BJ (cell line): ENCODE measurements at regions not wholly inside any gene's neighbourhood (a gene's known extent, or its start where the extent isn't known, plus 50 kb on each side); places are given as distances from the start of the nearest gene placed in this dataset.
"Not testable (repeated sequence)": the region's sequence is repeated elsewhere in the genome, so short reads cannot be mapped to it uniquely, and the experiment has no call there.

Source experiments
- CTCF ChIA-PET: fragments of 350-600 bp; formaldehyde crosslinking; extraction: SDS; loops from one replicate; lab custom pipeline; 2021; ENCODE audit warnings: antibody characterized with exemption, inconsistent platforms; lab: Yijun Ruan, JAX
- POLR2A ChIA-PET: fragments of 300-600 bp; sonication (Branson Sonifier 250); formaldehyde crosslinking; extraction: SDS; loops from one replicate; lab custom pipeline; 2021; ENCODE audit warnings: antibody characterized with exemption; lab: Charles Lee
- DNase-seq: peaks from one replicate; pipeline ENCODE4 v3.0.0-alpha.2; 2011; ENCODE audit warnings: low read depth
- H3K27me3 ChIP-seq: 2 replicates; pipeline ENCODE4 v1.6.0; 2011; ENCODE audit warnings: low read length; ENCODE audit not compliant: control insufficient read depth, insufficient read depth
- H3K36me3 ChIP-seq: 2 replicates; pipeline ENCODE4 v1.5.1; 2011; ENCODE audit warnings: low read length; ENCODE audit not compliant: control insufficient read depth, insufficient read depth
- H3K4me3 ChIP-seq: 2 replicates; pipeline ENCODE4 v1.5.1; 2011; ENCODE audit warnings: low read depth, mild to moderate bottlenecking, control low read depth, low read length
- CTCF ChIP-seq: IDR thresholded peaks from 2 replicates; pipeline ENCODE4 v1.5.1; 2011; ENCODE audit warnings: low read depth, mild to moderate bottlenecking, control low read depth, inconsistent platforms, low read length, moderate library complexity; ENCODE audit not compliant: insufficient read depth

- peaks cover 2% of the 10 kb centered on the region; the same call in 1 of the 2 replicates for H3K27me3 ChIP-seq
- H3K4me3 ChIP-seq: no peak overlapping the region
- ChIA-PET CTCF (no interaction called here), POLR2A (no interaction called here)
- DNase-seq: no peak
- H3K36me3 ChIP-seq: no peaks in the 10 kb centered on the region
- TF ChIP-seq CTCF: no peak
Measured at GRCh38 chr18:11488175-11488574, 121.2 kb upstream of the SLC35G4 start.

DNA sequence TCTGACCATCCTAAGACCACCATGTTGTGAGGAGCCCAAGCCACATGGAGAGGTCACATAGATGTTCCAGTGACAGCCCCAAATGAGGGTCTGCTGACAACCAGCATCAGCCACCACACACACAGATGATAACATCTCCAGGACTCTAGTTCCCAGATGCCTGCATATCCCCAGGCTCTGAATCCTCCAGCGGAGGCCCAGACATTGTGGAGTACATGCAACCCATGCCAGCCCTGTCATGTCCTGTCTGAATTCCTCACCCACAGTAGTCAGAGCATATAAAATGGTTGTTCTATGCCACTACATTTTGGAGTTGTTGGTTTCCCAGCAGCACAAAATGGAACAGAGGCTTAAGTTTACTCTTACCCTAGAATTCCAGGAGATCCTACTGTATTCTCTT, 122.0 kb upstream of the SLC35G4 start:
- Histone ChIP-seq H3K27me3 (peaks cover 2% of the 10 kb centered on the region; the same call in 1 of the 2 replicates), H3K36me3 (no peaks in the 10 kb centered on the region), H3K4me3 (no peak overlapping the region)
- no peak for DNase-seq
- CTCF ChIA-PET: no interaction called here
- TF ChIP-seq CTCF: no peak
- POLR2A ChIA-PET: no interaction called here

DNA sequence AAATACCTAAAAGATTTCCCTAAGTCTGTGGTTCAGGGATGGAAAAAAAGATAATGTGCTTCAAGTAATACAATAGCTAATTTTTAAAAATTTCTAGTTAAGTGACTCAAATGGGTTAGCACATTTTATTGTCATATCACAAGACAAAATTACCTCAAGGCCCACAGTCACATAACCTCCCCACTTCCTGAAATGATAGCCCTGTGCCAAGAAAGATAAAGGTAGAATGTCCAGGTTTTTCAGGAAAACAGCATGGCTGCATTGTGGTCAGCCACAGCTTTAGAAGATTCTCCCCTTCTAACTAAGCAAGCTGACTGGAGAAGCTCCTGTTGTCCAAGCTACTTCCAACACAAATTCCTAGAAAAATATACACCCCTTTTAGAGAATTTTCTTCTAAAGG, 127.1 kb upstream of the SLC35G4 start:
- H3K4me3 ChIP-seq: no peak overlapping the region
- no peak for TF ChIP-seq CTCF
- H3K27me3 ChIP-seq: peaks cover 3% of the 10 kb centered on the region
- POLR2A ChIA-PET: no interaction called here
- H3K36me3 ChIP-seq: no peaks in the 10 kb centered on the region
- CTCF ChIA-PET: no interaction called here
- no peak for DNase-seq

DNA sequence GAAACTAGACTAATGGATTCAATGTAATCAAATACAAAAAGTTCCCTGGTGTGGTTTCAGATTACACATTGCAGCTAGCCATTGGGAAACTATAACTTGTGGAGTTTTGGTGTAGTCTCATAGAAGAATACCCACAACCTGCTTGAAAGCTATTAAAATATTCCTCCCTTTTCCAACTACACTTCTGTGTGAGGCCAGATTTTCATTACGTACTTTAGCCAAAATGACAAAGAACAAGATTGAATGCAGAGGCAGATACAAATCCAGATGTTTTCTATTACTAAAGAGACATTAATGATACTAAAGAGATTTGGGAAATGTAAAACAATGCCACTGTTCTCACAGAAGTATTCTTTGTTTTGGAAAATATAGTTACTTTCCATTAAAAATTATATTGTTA, 128.7 kb upstream of the SLC35G4 start:
- ChIA-PET POLR2A (no interaction called here), CTCF (no interaction called here)
- no peak for TF ChIP-seq CTCF
- H3K36me3 ChIP-seq: no peaks in the 10 kb centered on the region
- no peak for DNase-seq
- peaks cover 3% of the 10 kb centered on the region for H3K27me3 ChIP-seq
- H3K4me3 ChIP-seq: no peak overlapping the region

DNA sequence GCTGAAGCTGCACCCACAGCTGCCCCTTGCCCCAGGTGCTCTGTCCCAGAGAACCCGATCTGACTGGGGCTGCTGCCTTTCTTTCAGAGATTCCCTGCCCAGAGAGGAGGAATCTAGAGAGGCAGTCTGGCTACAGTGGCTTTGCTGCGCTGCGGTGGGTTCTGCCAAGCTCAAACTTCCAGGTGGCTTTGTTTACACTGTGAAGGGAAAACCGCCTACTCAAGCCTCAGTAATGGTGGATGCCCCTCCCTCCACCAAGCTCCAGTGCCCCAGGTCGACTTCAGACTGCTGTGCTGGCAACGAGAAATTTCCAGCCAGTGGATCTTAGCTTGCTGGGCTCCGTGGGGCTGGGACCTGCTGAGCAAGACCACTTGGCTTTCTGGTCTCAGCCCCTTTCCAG, 130.4 kb upstream of the SLC35G4 start:
- H3K27me3 ChIP-seq, CTCF ChIA-PET, H3K4me3 ChIP-seq, POLR2A ChIA-PET, DNase-seq, H3K36me3 ChIP-seq: not testable (repeated sequence)

GRCh38 chr18:11470941-11471340, 138.5 kb upstream of the SLC35G4 start:
- ChIA-PET CTCF (interaction anchor here (0.7 kb wide), 1 partner anchor 29 kb away, joined by 4 read pairs; no protein-coding TSS in a partner anchor), POLR2A (no interaction called here)
- Histone ChIP-seq H3K36me3 (no peaks in the 10 kb centered on the region), H3K4me3 (no peak overlapping the region), H3K27me3 (peaks cover 1% of the 10 kb centered on the region; the same call in 1 of the 2 replicates)
- no peak for DNase-seq
- no peak for TF ChIP-seq CTCF
